Activated naive CD8-positive, alpha-beta T cell treated with anti-CD3 and anti-CD28 coated beads, Interleukin-2, amount 50 U/mL, for 16 hours (primary cell): ENCODE measurements at regions not wholly inside any gene's neighbourhood (a gene's known extent, or its start where the extent isn't known, plus 50 kb on each side); places are given as distances from the start of the nearest gene placed in this dataset.
"Not testable (repeated sequence)": the region's sequence is repeated elsewhere in the genome, so short reads cannot be mapped to it uniquely, and the experiment has no call there.

Experiments
- DNase-seq: peaks from one replicate; pipeline ENCODE4 v3.0.0-alpha.2; 2020; ENCODE audit warnings: low read depth, low spot score

DNA sequence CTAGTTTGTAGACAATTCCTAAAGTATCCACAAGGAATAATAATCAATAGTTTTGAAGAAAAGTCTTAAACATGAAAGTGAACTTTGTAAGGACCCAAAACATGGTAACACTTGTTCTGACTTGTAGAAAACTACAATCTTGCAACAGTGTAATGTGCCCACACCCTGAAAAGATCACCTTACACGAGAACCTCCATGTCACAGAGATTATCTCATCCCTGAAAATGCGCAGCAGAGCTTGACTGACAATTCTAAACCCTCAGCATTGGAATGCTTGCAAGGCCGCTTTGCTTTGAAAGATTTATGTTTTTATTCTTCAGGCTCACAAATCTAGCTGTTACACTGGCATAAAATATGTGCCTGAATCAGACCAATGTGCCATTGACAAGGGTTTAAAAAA lies 346.6 kb downstream of the KLF13 start:
- not testable (repeated sequence) for DNase-seq

DNA sequence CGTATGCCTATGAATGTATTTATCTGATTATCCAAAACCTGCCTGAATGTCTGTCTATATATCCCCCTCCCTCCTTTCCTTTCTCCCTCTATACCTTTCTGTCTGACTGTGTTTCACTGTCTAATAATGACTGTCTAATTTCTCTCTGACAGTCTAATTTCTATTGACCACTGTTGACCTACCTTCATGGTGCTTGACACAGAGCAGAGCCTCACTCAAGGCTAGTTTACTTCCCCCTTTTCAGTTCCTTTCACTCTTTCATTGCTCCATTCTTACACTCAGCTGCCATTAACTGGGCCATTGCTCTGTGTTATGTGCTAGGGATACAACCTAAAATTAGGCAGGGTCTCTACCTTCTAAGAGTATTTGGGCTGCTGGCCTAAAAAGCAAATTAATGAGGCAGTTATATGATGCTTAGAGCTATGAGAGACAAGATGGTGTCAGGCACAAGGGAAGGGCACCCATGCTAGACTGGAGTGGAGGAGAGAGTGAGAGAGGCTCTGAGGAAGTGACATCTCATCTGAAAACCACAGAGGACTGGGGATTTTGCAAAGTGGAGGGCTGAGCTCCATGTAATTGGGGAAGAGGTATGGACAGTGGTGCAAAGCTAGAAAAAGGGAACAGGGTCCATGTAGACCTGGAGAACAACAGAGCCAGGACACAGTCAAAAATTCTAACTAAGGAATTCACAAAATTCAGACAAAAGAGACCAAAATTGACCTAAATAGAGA lies 348.6 kb upstream of the CHRNA7 start:
- not testable (repeated sequence) for DNase-seq

DNA sequence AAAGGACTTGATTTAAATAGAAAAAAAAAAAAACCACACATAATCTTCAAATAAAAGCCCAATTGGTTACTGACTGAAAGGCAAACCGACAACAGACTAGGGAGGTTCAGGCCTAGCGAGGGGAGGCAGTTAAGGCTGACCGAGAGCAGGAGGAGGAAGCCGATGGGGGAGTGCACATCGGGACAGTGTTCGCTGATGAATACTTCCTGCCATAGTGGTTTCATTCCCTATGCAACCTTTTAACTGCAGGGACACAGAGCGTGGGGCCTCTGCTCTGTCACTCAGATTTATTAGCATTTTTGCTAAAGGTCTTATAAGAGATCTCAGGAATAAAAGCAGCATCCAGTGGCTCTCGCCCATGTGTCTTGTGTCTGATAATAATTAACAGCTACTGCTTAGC lies 343.2 kb upstream of the CHRNA7 start:
- DNase-seq, result not testable (repeated sequence)

DNA sequence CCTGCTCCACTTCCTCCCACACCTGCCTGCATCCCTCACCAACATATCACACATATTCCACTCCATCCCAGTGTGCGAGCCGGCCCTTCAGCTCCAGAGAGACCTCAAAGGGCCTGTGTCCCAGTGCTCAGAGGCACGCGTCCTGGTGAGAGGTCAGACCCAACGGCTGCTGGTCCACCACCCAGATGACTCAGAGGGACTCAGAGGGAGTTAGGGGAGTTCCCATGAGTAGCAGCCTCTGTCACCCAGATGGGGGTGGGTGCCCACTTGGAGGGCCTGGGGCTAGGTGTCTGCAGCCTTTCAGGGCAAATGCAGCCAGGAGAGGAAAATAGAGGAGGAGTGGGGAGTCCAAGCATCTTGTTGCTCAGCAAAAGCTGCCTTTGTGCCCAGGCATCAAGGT lies 333.8 kb upstream of the CHRNA7 start:
- DNase-seq, result not testable (repeated sequence)

DNA sequence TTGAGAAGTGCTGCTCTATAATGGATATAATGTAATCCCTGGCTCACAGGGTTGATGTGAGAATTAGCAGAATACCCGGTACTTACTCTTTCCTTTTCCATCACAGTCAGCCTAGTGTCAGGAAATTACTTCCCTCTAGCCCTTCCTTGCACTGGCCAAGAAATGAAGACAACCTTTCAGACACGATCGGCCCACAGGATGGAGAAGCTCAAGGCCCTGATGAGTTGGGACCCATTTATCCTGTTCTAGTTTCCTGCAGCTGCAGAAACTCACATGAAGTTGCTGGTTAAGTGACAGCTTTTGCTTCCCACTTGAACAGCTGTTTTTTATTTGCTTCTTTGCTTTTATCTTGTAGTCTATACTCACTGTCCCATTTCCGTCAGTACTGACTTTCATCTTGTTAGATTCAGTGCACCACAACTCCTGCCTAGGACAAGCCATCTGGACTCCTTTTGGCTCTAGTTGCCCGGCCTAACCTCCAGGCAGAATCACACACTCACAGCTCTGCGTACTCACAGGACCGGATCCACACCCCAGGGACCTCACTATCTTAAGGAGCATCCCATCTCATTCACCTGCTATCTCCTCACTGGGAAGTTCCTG lies 325.1 kb upstream of the CHRNA7 start:
- DNase-seq, result not testable (repeated sequence)

DNA sequence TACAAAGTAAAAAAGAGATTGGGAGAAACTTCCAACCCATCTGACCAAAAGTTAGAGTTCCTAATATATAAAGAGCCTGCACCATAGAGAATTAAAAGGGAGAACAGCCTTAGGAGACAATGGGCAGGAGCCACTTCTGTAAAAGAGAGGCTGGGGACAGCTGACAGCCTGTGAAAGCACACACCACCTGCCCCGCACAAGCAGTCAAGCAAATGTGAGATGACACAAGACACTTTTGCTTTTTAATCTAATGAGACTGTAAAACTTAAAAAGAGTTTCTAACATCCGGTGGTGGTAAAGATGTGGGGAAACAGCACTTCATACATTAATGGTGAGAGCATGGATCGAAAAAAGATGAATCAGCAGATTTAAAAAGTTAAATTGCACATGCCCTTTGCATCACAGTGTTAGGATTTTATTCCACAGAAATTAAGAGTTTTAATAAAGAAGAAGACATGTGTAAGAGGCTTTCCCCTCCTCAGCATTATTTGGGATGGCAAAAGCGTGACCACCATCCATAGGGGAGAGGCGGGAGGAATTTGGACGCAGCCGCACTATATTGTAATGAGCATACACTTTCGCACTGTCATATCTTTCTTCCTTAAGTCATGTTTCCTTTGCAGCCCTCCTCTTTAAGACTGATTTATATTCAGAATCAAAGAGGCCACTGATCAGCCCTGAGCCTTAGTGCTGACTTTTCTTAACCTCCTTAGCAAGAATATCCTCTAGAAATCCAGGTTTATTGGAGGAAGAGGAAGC lies 322.2 kb upstream of the CHRNA7 start:
- not testable (repeated sequence) for DNase-seq

DNA sequence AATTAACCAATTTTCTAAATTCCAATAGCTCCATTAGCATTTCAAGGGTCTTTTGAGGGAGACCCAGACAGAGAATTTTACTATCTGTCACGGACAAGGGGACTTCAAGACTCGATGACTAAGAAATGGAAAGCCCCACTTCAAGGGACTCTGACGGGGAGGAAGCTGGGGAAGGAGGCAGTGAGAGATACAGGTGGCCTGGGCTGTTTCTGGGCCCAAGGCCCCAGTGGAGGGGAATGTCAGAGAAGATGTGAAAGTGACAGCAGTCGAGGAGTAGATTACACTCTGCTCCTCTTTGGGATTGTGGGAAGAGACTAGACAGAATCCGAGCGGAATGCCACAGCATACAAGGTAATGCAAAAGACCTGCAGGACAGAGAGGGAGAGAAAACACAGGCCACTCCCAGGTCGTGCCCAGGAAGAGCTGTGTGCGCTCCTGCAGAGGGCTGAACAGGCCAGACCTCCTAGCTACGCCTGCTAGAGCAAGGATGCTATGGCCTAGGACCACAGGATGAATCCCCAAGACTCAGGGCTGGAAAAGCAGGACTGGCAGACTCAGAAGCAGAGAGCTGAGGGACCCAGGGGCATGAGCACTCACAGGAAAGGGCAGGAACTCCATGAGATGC lies 321.5 kb upstream of the CHRNA7 start:
- not testable (repeated sequence) for DNase-seq

DNA sequence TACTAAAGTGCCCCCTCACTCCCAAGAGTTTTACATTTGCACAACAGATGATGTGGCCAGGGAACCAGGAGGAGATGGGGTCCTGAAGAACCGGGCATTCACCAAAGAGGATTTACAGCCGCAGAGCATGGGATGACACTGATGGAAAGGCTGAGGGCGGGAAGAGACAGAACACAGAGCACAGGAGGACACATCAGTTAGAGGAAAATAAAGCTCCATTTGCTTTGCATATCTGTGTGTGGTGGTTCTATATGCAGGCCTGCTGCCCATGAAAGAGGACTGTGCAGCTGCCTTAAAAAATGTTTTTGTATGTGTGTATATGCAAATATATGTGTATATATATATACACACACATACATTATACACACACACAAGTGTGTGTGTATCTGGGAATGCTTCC lies 320.8 kb upstream of the CHRNA7 start:
- not testable (repeated sequence) for DNase-seq

DNA sequence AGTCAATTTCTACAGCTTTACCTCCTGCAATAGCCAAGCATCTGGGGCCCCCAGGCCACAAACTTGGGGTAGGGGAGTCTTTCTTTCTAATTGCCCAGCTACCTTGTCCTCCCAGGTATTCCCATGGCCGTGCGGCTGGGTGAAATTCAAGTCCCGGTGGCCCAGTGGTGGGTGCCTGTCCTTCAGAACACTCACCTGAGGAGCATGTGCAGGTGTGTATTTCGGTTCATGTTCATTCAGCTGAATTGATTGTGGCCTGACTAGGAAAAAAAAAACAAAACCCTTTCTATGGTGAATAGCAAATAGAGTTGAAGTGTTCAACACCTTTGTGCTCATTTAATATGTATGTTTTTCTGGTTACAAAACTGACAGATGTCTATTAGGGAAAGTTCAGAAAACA lies 319.5 kb upstream of the CHRNA7 start:
- not testable (repeated sequence) for DNase-seq

DNA sequence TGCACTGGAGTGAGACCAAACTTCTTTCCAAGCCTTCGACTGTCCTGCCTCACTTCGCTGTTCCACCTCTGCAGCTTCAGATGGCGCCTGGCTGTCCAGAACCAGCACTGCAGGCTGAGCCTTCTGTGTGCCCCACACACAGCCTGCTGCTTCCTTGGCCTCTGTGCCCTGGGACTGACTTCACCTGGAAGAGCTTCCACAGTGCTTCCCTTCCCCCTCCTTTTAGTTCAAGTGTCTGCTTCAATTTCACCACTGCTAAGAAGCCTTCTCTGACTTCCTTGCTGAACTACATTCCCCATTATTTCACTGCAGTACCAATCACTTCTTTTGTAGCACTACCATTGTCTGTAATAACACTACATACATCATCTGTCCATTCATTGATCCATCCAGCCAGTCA lies 315.1 kb upstream of the CHRNA7 start:
- DNase-seq, result not testable (repeated sequence)

DNA sequence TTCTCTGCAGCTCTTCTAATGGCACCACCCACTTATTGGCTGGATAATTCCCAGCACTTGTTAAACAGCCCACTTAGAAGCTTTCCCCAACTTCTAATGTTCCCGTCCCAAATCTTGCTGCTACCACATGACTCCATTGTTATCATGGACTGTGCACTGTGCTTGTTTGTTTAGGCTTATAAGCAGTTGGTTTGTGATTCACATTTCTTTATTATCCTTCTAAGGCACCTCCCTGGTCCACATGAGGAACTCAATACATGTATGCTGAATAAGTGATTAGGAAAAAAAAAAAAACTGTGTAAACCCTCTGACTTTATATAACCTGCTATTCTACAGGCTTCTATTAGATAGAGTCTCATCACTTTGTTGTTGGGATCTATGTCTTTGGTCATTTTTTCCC lies 311.7 kb upstream of the CHRNA7 start:
- not testable (repeated sequence) for DNase-seq

DNA sequence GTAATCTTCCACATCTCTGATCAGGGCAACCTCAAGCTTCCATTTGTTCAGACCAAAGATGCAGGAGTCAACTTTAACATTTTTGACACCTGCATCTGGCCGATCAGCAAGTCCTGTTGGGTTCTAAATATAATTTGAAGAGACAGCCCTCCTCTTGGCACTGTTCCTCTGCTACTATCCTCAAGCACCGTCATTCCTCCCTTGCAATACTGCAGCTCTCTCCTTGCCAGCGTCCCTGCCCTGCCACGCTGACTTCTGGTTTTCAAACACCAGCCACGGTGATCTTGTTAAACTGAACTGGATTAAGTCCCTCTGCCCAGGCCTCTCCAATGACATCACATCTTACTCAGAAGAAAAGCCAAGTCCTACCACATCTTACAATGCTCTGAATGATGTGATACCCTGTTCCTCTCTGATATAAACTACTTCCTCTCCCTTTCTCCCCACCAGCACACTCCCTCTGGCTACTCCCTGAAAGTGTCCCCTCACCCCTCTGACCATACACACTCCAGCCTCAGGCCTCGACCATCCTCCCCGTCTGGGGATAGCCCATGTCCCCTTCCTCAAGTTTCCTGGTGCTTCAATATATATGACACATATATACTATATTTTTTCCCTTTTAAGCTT lies 310.8 kb upstream of the CHRNA7 start:
- DNase-seq, result not testable (repeated sequence)

DNA sequence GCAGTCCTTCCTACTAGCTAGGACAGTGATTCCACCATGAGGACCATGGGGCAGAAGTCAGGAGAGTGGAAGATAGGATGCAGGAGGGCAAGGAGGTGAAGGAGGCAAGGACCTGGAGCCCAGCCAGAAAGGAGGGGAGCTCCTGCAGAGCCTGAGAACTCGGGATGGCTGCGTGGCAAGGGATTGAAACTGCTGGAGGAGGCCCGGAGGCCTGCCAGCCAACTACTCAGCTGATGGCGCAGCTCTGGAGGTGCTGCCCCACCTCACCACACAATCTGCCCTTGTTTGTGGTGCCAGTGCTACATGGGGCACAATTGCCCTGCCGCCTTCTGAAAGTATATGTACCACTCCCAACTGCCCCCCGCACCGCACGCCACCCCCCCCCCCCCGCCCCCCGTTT lies 307.3 kb upstream of the CHRNA7 start:
- DNase-seq, result not testable (repeated sequence)

DNA sequence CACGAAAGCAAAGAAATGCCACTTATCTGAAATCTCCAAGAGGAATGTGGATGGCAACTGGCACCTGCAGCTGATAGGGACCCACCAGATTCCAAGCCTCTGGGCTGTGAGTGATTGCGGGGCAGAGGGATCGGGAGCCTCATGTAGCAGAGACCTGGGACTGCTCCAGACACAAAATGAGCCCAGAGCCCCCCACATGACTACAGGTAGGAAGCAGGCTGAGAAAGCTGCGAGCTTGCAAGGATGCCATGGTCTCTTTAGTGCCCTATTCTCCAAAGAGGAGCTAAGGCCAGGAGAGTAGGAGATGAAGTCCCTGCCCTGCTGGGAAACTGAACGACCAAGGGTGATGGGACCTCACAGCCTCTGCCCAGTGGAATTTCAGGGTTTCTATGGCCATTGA lies 305.4 kb upstream of the CHRNA7 start:
- DNase-seq, result not testable (repeated sequence)

DNA sequence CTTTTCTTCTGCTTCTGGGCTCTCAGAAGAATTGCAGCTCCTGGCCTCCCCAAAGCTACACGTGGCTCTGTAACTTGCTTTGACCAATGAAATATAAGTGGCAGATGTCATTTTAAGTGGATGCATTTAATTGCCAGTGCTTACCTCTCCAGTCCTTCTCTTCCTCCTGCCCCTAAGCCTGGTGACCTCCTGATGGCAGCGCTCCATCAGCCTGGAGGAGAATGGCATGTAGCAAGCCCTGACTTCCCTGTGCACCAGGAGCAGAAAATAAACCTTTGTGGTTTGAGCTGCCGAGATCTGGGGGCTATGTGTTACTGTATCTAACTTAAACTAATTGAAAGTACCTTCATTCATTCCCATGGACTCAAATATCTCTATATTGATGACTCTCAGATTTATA lies 304.7 kb upstream of the CHRNA7 start:
- DNase-seq, result not testable (repeated sequence)

DNA sequence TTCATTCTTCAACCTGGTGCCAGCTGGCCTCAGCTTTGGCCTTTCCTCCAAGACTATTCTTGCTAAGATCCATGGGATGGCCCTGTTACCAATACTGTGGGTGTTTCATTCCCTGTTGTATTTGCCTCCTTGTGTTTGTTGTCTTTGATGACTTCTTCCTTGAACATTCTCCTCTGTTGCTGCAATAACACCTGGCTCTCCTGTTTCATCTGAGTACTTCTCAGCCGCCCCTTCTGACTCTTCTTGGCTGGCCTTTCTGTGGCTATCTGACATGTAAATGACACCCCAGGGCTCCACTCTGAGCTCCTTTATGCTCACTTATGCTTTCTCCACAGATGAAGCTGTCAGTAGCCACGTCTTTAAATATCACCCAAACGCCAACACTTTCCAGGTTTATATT lies 302.7 kb upstream of the CHRNA7 start:
- DNase-seq, result no peak

DNA sequence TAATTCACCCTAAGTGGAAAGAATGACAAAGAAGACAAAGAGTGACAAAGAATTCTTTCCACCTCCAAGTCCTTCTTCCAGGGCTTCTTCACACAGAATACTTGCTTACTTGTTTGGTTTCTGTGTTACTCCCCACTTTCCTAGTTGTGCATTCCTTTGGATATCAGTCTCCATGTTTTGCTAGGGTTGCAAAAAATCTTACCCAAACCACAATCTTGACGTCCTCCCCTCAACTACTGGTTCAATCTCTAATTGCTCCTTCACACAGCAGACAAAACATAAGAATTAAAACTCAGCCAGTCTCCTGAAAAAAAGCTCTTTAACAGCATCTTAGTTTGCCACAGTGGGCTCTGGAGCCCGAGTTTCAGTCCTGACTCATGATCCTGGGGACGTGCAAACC lies 297.6 kb upstream of the CHRNA7 start:
- no peak for DNase-seq

DNA sequence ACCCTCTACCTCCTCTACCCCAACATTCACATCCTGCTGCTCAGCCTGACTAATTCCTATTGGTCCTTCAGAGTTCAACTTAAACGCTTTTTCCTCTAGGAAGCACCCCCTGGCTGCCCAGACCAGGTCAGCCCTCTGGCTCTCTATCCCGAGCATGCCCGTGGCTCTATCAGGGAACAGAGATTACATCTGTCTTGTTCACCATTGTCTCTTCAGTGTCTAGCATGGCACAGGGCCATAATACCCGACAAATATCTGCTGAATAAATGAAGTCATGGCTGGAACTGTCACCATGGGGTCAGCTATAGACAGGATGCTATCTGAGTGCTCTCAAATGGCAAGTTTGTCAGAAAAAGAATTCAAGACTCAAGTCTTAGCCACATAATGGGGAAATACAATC lies 296.9 kb upstream of the CHRNA7 start:
- no peak for DNase-seq

DNA sequence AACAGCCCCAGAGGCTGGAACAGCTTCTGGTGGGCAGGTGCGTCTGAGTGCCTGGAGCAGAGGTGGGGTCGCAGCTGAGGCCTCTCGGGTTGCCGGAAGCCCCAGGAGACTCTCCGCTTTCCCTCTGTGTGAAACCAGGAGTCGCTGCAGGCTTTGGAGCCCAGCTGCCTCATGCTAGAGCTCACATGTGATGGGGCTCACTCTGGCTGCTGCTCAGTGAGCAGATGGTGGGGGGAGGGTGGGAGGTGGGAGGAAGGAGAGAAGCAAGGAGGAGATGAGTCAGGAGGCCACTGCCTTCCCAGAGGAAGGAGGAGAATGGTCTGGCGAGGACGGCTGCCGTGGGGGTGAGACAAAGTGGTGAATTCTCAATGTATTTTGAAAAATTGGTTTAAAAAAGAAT lies 290.1 kb upstream of the CHRNA7 start:
- DNase-seq, result no peak

DNA sequence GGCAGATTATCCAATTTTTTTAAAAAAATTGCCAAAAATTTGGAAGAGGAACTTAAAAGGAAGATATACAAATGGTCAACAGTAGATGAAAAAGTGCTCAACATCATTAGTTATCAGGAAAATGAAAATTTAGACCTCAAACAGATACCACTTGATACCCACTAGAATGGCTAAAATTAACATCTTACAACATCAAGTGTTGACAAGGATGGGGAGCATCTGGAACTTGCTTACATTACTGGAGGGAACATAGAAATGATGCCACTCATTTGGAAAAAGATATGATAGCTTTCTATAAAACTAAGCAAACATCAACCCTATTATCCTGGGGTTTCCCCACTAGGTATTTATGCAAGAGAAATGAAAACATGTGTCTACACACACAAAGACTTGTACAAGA lies 284.5 kb upstream of the CHRNA7 start:
- DNase-seq, result no peak

DNA sequence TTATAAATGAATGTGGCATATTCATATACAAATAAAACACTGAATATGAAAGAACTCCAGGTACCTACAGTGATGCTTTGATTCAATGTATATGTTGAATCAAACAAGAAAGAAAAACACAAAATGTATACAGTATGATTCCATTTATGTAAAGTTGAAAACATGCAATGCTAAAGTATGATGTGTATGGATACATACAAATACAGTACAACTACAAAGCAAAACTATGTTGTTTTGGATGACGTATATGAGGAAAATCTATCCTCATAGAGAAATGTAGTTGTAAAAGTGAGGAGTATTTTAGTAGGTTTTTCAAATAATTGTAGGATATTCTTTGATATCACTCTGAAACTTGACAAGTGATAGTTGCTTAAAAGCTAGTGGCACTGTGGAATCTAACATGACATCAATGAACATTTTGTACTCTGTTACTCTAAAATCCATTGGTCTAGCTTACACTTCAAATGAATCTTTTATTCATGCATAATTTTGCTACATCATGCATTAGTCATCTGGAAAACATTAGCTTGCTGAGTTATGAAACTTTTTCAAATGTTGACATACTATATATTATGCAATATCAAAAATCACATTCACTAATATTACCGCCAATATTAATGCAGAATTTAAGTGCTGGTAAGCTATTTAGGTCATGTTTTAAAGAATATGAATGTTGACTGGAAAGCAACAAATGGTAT lies 278.1 kb upstream of the CHRNA7 start:
- DNase-seq, result no peak
